Neural cell (in vitro differentiated cells): ENCODE measurements at regions not wholly inside any gene's neighbourhood (a gene's known extent, or its start where the extent isn't known, plus 50 kb on each side); places are given as distances from the start of the nearest gene placed in this dataset.

Source experiments
- H2AFZ ChIP-seq: fragments of 200-600, 300-800 bp; sonication (generic), shearing (Covaris generic); 2 replicates; pipeline ENCODE4 v1.6.0; 2014; ENCODE audit warnings: low read depth, mild to moderate bottlenecking, antibody characterized with exemption, low read length, moderate library complexity
- H3F3A ChIP-seq: fragments of 200-600 bp; shearing (Covaris generic); 2 replicates; pipeline ENCODE4 v1.6.1; 2016; ENCODE audit warnings: mild to moderate bottlenecking, moderate library complexity, mixed read lengths, antibody characterized with exemption, low read length; ENCODE audit not compliant: insufficient read depth, poor library complexity, severe bottlenecking
- H3K27ac ChIP-seq: fragments of 200-600, 300-800 bp; sonication (generic), shearing (Covaris generic); 2 replicates; pipeline ENCODE4 v1.5.1; 2014; ENCODE audit warnings: mild to moderate bottlenecking, low read length, moderate library complexity
- H3K27me3 ChIP-seq: fragments of 300-800, 200-600 bp; sonication (generic), shearing (Covaris generic); 2 replicates; pipeline ENCODE4 v1.6.0; 2014; ENCODE audit warnings: mild to moderate bottlenecking, low read depth, low read length, moderate library complexity; ENCODE audit not compliant: insufficient read depth
- H3K36me3 ChIP-seq: fragments of 300-800, 200-600 bp; sonication (generic), shearing (Covaris generic); 2 replicates; pipeline ENCODE4 v1.5.1; 2014; ENCODE audit warnings: mild to moderate bottlenecking, antibody characterized with exemption, low read length, moderate library complexity; ENCODE audit not compliant: insufficient read depth
- H3K4me2 ChIP-seq: fragments of 300-800, 200-600 bp; sonication (generic), shearing (Covaris generic); 2 replicates; pipeline ENCODE4 v1.6.0; 2014; ENCODE audit warnings: mild to moderate bottlenecking, low read length
- H3K4me3 ChIP-seq: fragments of 300-800, 200-600 bp; sonication (generic), shearing (Covaris generic); 2 replicates; pipeline ENCODE4 v1.5.1; 2014; ENCODE audit warnings: mild to moderate bottlenecking, low read length, moderate library complexity
- H3K79me2 ChIP-seq: fragments of 200-600 bp; shearing (Covaris generic); replicated peaks from 2 replicates; pipeline ENCODE4 v1.6.0; 2014; ENCODE audit warnings: mild to moderate bottlenecking, low read length, moderate library complexity; ENCODE audit not compliant: insufficient read depth
- H3K9ac ChIP-seq: fragments of 300-800, 200-600 bp; sonication (generic), shearing (Covaris generic); 2 replicates; pipeline ENCODE4 v1.6.1; 2016; ENCODE audit warnings: mild to moderate bottlenecking, low read length, mixed read lengths
- H3K9me2 ChIP-seq: fragments of 200-600 bp; shearing (Covaris generic); 2 replicates; pipeline ENCODE4 v1.6.1; 2016; ENCODE audit warnings: mild to moderate bottlenecking, low read length, mixed read lengths; ENCODE audit not compliant: insufficient read depth
- H3K9me3 ChIP-seq: fragments of 200-600, 300-800 bp; sonication (generic), shearing (Covaris generic); 2 replicates; pipeline ENCODE4 v1.6.1; 2016; ENCODE audit warnings: mild to moderate bottlenecking, mixed run types, low read length, moderate library complexity, mixed read lengths
- H4K20me1 ChIP-seq: fragments of 200-600 bp; shearing (Covaris generic); 2 replicates; pipeline ENCODE4 v1.6.1; 2016; ENCODE audit warnings: mild to moderate bottlenecking, mixed run types; ENCODE audit not compliant: insufficient read depth
- EP300 ChIP-seq: fragments of 450-650 bp; conservative IDR thresholded peaks from 2 replicates; pipeline ENCODE4 v1.6.1; 2014; ENCODE audit warnings: antibody characterized with exemption, mild to moderate bottlenecking, moderate library complexity; ENCODE audit not compliant: poor library complexity, severe bottlenecking
- EZH2 ChIP-seq: fragments of 200-600, 300-800 bp; shearing (Covaris generic), sonication (generic); IDR thresholded peaks from 2 replicates; pipeline ENCODE4 v1.6.1; 2014; ENCODE audit warnings: antibody characterized with exemption, low read length, borderline replicate concordance, mild to moderate bottlenecking; ENCODE audit not compliant: insufficient read depth, poor library complexity, severe bottlenecking
- MXI1 ChIP-seq: fragments of 450-650 bp; conservative IDR thresholded peaks from 2 replicates; pipeline ENCODE4 v1.6.1; 2014; ENCODE audit warnings: antibody characterized with exemption, mild to moderate bottlenecking; ENCODE audit not compliant: poor library complexity, severe bottlenecking
- POLR2AphosphoS5 ChIP-seq: IDR thresholded peaks from 2 replicates; pipeline ENCODE4 v1.6.1; 2012
- RAD21 ChIP-seq: fragments of 450-650 bp; conservative IDR thresholded peaks from 2 replicates; pipeline ENCODE4 v1.6.1; 2014; ENCODE audit warnings: antibody characterized with exemption, mild to moderate bottlenecking, moderate library complexity
- SMC3 ChIP-seq: fragments of 450-650 bp; conservative IDR thresholded peaks from 2 replicates; pipeline ENCODE4 v1.6.1; 2014; ENCODE audit warnings: antibody characterized with exemption, mild to moderate bottlenecking, moderate library complexity; ENCODE audit not compliant: poor library complexity
- TAF1 ChIP-seq: IDR thresholded peaks from 2 replicates; pipeline ENCODE4 v1.6.1; 2012; ENCODE audit warnings: low read depth
- TF ChIP-seq, protein P1 (sequence below): IDR thresholded peaks from 2 replicates; pipeline ENCODE4 v1.6.1; 2012; ENCODE audit warnings: borderline replicate concordance
- TF ChIP-seq, protein P2 (sequence below): fragments of 450-650 bp; IDR thresholded peaks from 2 replicates; pipeline ENCODE4 v1.5.1; 2014; ENCODE audit warnings: antibody characterized with exemption, mild to moderate bottlenecking, moderate library complexity; ENCODE audit not compliant: poor library complexity, severe bottlenecking

DNA sequence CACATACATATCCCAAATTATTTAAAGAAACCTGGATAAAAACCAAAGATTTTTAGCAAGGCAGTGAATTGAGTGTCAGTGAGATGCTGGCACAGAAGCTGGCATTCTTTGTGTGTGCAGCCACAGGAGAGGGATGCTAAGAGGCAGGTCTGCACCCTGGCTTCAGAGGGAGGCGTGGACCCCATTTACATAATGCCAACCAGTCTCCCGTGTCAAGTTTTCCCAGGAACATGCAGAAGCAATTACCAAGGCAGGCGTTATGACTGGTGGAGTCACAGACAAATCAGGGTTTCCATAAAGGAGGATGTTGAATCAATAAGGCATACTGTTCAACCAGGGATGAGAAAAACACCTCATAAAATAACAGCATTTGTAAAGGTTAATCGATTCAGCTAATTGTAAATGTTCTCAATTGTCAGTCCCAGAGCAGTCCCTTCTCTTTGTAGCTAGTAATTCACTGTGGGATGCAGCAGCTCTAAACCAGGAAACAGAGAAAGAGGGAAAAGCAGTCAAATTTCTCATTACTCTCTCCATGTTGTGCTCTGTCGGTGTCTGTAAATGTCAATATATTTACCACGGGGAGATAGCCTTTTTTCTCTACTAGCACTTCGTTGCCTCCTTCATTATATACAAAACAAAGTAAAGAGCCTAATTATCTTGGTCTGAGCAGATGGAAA, 452.4 kb upstream of the GRAMD2B start:
- peak overlapping the region; percentile 55 for H3K27ac ChIP-seq
- H3K9me2 ChIP-seq: no peaks in the 10 kb centered on the region
- TF ChIP-seq POLR2AphosphoS5 (no peak), MXI1 (no peak), RAD21 (peak; percentile 15)
- TF ChIP-seq, protein P1, sequence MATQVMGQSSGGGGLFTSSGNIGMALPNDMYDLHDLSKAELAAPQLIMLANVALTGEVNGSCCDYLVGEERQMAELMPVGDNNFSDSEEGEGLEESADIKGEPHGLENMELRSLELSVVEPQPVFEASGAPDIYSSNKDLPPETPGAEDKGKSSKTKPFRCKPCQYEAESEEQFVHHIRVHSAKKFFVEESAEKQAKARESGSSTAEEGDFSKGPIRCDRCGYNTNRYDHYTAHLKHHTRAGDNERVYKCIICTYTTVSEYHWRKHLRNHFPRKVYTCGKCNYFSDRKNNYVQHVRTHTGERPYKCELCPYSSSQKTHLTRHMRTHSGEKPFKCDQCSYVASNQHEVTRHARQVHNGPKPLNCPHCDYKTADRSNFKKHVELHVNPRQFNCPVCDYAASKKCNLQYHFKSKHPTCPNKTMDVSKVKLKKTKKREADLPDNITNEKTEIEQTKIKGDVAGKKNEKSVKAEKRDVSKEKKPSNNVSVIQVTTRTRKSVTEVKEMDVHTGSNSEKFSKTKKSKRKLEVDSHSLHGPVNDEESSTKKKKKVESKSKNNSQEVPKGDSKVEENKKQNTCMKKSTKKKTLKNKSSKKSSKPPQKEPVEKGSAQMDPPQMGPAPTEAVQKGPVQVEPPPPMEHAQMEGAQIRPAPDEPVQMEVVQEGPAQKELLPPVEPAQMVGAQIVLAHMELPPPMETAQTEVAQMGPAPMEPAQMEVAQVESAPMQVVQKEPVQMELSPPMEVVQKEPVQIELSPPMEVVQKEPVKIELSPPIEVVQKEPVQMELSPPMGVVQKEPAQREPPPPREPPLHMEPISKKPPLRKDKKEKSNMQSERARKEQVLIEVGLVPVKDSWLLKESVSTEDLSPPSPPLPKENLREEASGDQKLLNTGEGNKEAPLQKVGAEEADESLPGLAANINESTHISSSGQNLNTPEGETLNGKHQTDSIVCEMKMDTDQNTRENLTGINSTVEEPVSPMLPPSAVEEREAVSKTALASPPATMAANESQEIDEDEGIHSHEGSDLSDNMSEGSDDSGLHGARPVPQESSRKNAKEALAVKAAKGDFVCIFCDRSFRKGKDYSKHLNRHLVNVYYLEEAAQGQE: peak; percentile 61
- no peak overlapping the region for H3K4me2 ChIP-seq
- no peaks in the 10 kb centered on the region for H3F3A ChIP-seq
- no peak overlapping the region for H2AFZ ChIP-seq
- no peaks in the 10 kb centered on the region for H3K9me3 ChIP-seq
- peak overlapping the region; percentile 24 for H3K9ac ChIP-seq
- H3K4me3 ChIP-seq: peak overlapping the region; percentile 1
- H3K27me3 ChIP-seq: no peaks in the 10 kb centered on the region
- no peaks in the 10 kb centered on the region for H3K36me3 ChIP-seq
- H4K20me1 ChIP-seq: no peaks in the 10 kb centered on the region
- no peaks in the 10 kb centered on the region for H3K79me2 ChIP-seq

DNA sequence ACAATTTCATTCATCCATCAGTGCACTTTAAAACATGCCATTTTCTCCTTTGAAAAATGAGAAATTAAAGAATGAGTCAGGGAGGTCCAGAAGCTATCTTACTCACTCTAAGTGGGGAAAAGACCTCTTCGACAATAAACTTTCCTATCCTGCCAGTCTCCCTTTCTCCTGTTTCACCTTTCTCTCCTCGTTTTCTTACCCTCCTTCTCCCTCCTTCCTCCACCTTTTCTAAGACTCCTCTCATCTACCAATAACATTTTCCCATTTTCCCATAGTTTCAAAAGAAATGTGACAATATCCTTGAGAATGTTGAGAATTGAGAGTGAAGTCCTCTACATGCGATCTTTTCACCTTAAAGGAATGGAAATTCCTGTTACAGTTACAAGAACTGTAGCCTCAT, 450.5 kb upstream of the GRAMD2B start:
- H3K27ac ChIP-seq: no peak overlapping the region
- no peak overlapping the region for H3K9ac ChIP-seq
- H3K4me3 ChIP-seq: no peak overlapping the region
- no peaks in the 10 kb centered on the region for H3K9me2 ChIP-seq
- H3K36me3 ChIP-seq: no peaks in the 10 kb centered on the region
- no peaks in the 10 kb centered on the region for H4K20me1 ChIP-seq
- H3K79me2 ChIP-seq: no peaks in the 10 kb centered on the region
- no peak overlapping the region for H2AFZ ChIP-seq
- TF ChIP-seq POLR2AphosphoS5 (no peak), MXI1 (no peak), RAD21 (no peak), EP300 (no peak), TAF1 (no peak), SMC3 (no peak), EZH2 (no peak)
- TF ChIP-seq, protein P2, sequence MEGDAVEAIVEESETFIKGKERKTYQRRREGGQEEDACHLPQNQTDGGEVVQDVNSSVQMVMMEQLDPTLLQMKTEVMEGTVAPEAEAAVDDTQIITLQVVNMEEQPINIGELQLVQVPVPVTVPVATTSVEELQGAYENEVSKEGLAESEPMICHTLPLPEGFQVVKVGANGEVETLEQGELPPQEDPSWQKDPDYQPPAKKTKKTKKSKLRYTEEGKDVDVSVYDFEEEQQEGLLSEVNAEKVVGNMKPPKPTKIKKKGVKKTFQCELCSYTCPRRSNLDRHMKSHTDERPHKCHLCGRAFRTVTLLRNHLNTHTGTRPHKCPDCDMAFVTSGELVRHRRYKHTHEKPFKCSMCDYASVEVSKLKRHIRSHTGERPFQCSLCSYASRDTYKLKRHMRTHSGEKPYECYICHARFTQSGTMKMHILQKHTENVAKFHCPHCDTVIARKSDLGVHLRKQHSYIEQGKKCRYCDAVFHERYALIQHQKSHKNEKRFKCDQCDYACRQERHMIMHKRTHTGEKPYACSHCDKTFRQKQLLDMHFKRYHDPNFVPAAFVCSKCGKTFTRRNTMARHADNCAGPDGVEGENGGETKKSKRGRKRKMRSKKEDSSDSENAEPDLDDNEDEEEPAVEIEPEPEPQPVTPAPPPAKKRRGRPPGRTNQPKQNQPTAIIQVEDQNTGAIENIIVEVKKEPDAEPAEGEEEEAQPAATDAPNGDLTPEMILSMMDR: no peak
- TF ChIP-seq, protein P1: no peak
- no peaks in the 10 kb centered on the region for H3K27me3 ChIP-seq
- no peaks in the 10 kb centered on the region for H3K9me3 ChIP-seq
- peaks cover 4% of the 10 kb centered on the region for H3F3A ChIP-seq
- no peak overlapping the region for H3K4me2 ChIP-seq
